GM12892 (cell line): ENCODE measurements at regions not wholly inside any gene's neighbourhood (a gene's known extent, or its start where the extent isn't known, plus 50 kb on each side); places are given as distances from the start of the nearest gene placed in this dataset.

Experiments
- POLR2A ChIP-seq: IDR thresholded peaks from 2 replicates; pipeline ENCODE4 v1.6.1; 2011; ENCODE audit warnings: low read depth, low read length, control low read depth
- POLR2AphosphoS5 ChIP-seq: IDR thresholded peaks from 2 replicates; pipeline ENCODE4 v1.6.1; 2011; ENCODE audit warnings: low read depth, low read length, control low read depth
- TAF1 ChIP-seq: IDR thresholded peaks from 2 replicates; pipeline ENCODE4 v1.6.1; 2011; ENCODE audit warnings: low read depth, mild to moderate bottlenecking, control low read depth, low read length, borderline replicate concordance

- TF ChIP-seq POLR2A (no peak), POLR2AphosphoS5 (no peak), TAF1 (no peak)
These were observed 421.9 kb upstream of the DIPK2B start for GRCh38 chrX:45622538-45622937.
